GM19438 (cell line): ENCODE measurements at regions not wholly inside any gene's neighbourhood (a gene's known extent, or its start where the extent isn't known, plus 50 kb on each side); places are given as distances from the start of the nearest gene placed in this dataset.

Experiments
- ATAC-seq: cut with Tn5 transposase; IDR thresholded peaks from one replicate; pipeline ENCODE4 v1.9.1; 2021; ENCODE audit warnings: low read depth; ENCODE audit not compliant: unreplicated experiment

GRCh38 chr9:90301277-90301653, 341.4 kb downstream of the DIRAS2 start:
- ATAC-seq: no peak

GRCh38 chr9:90303655-90304054, 339.0 kb downstream of the DIRAS2 start:
- no peak for ATAC-seq

GRCh38 chr9:90306158-90306557, 336.5 kb downstream of the DIRAS2 start:
- no peak for ATAC-seq

- no peak for ATAC-seq
These were observed 335.3 kb downstream of the DIRAS2 start for GRCh38 chr9:90307167-90307833.

- no peak for ATAC-seq
These were observed 334.7 kb downstream of the DIRAS2 start for GRCh38 chr9:90307891-90308290.

GRCh38 chr9:90308691-90309090, 333.9 kb downstream of the DIRAS2 start:
- ATAC-seq: no peak

GRCh38 chr9:90309809-90310520, 332.7 kb downstream of the DIRAS2 start:
- ATAC-seq: no peak

GRCh38 chr9:90310521-90310876, 332.1 kb downstream of the DIRAS2 start:
- no peak for ATAC-seq

GRCh38 chr9:90311811-90312210, 330.8 kb downstream of the DIRAS2 start:
- ATAC-seq: no peak

GRCh38 chr9:90322296-90322695, 320.3 kb downstream of the DIRAS2 start:
- ATAC-seq: no peak

- ATAC-seq: no peak
These were observed 316.5 kb downstream of the DIRAS2 start for GRCh38 chr9:90325913-90326653.

GRCh38 chr9:90330231-90330630, 312.4 kb downstream of the DIRAS2 start:
- ATAC-seq: no peak

GRCh38 chr9:90331826-90332575, 310.6 kb downstream of the DIRAS2 start:
- ATAC-seq: no peak

GRCh38 chr9:90333226-90333625, 309.4 kb downstream of the DIRAS2 start:
- ATAC-seq: no peak

GRCh38 chr9:90340421-90340820, 302.2 kb downstream of the DIRAS2 start:
- ATAC-seq: no peak

- no peak for ATAC-seq
These were observed 300.0 kb downstream of the DIRAS2 start for GRCh38 chr9:90342607-90343006.

GRCh38 chr9:90343366-90343765, 299.3 kb downstream of the DIRAS2 start:
- no peak for ATAC-seq

- no peak for ATAC-seq
These were observed 298.6 kb downstream of the DIRAS2 start for GRCh38 chr9:90343991-90344390.

GRCh38 chr9:90365666-90366065, 277.0 kb downstream of the DIRAS2 start:
- no peak for ATAC-seq

- no peak for ATAC-seq
These were observed 274.4 kb downstream of the DIRAS2 start for GRCh38 chr9:90368241-90368640.

- ATAC-seq: no peak
These were observed 273.7 kb downstream of the DIRAS2 start for GRCh38 chr9:90368928-90369327.
